IMR-90 (cell line): ENCODE measurements at regions not wholly inside any gene's neighbourhood (a gene's known extent, or its start where the extent isn't known, plus 50 kb on each side); places are given as distances from the start of the nearest gene placed in this dataset.

Source experiments
- RAD21 ChIP-seq: IDR thresholded peaks from 2 replicates; pipeline ENCODE4 v1.6.1; 2012; ENCODE audit warnings: low read length, improper control_type of control experiment
- TF ChIP-seq, protein P1 (sequence below): fragments of 150-350 bp; IDR thresholded peaks from 2 replicates; pipeline ENCODE4 v1.6.1; 2017; ENCODE audit warnings: mild to moderate bottlenecking, antibody characterized with exemption, low read length, low read depth

- TF ChIP-seq, protein P1, sequence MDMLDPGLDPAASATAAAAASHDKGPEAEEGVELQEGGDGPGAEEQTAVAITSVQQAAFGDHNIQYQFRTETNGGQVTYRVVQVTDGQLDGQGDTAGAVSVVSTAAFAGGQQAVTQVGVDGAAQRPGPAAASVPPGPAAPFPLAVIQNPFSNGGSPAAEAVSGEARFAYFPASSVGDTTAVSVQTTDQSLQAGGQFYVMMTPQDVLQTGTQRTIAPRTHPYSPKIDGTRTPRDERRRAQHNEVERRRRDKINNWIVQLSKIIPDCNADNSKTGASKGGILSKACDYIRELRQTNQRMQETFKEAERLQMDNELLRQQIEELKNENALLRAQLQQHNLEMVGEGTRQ: no peak
- no peak for TF ChIP-seq RAD21
Observed at GRCh38 chr3:29128001-29128400, 152.9 kb upstream of the RBMS3 start.
